Stomach (tissue), 8 donors: ENCODE measurements at regions not wholly inside any gene's neighbourhood (a gene's known extent, or its start where the extent isn't known, plus 50 kb on each side); places are given as distances from the start of the nearest gene placed in this dataset.

Experiments
- DNase-seq, 2 donors: peaks; one replicate each; pipeline versions ENCODE4 v3.0.0 to v3.0.0-alpha.2; 2013 to 2019
- H3K27ac ChIP-seq, 5 donors: fragments of 200-600 bp in 4 of 5; sonication (generic) in 4 of 5; one replicate each; pipeline ENCODE4 v1.5.1; 2013 to 2019; ENCODE audit warnings: mild to moderate bottlenecking in 1 of 5, moderate library complexity in 1 of 5
- H3K27me3 ChIP-seq, 3 donors: fragments of 200-600 bp; sonication (generic); one replicate each; pipeline ENCODE4 v1.5.1; 2017 to 2019; ENCODE audit warnings: mixed run types in 1 of 3
- H3K36me3 ChIP-seq, 4 donors: fragments of 200-600 bp; sonication (generic); 1 replicate in 3 of 4; 2 replicates in 1 of 4; pipeline ENCODE4 v1.5.1; 2016 to 2019
- H3K4me1 ChIP-seq, 4 donors: fragments of 200-600 bp; sonication (generic); one replicate each; pipeline ENCODE4 v1.5.1; 2016 to 2019
- H3K4me3 ChIP-seq, 4 donors: fragments of 200-600 bp; sonication (generic) in 3 of 4; one replicate each; pipeline ENCODE4 v1.5.1; 2016 to 2019; ENCODE audit warnings: mild to moderate bottlenecking in 1 of 4
- H3K9me3 ChIP-seq, 4 donors: fragments of 200-600 bp; sonication (generic); one replicate each; pipeline ENCODE4 v1.5.1; 2016 to 2019
- EP300 ChIP-seq: sonication (generic); formaldehyde crosslinking; IDR thresholded peaks from one replicate; pipeline ENCODE4 v1.6.1; 2017; ENCODE audit warnings: antibody characterized with exemption
- POLR2A ChIP-seq, 4 donors: fragments of 450-650 bp; IDR thresholded peaks; one replicate each; pipeline ENCODE4 v1.6.1; 2016; ENCODE audit warnings: antibody characterized with exemption in 4 of 4, control low read depth in 2 of 4, mild to moderate bottlenecking in 1 of 4, moderate library complexity in 1 of 4
- POLR2AphosphoS5 ChIP-seq, 3 donors: sonication (generic); formaldehyde crosslinking; IDR thresholded peaks; one replicate each; pipeline ENCODE4 v1.6.1; 2016; ENCODE audit warnings: antibody characterized with exemption in 3 of 3
- WGBS, 5 donors: extraction: QIAGEN DNeasy Blood & Tissue Kit in 3 of 5; methylation state at CpG; one replicate each; pipeline versions ENCODE4 v1.1.5 to v1.1.7; 2013 to 2018; 5-methylcytosine and 5-hydroxymethylcytosine counted together
- intact Hi-C: fragments of 100-400 bp; cut with DNase I; formaldehyde crosslinking; loops from one replicate; pipeline ENCODE4 v1.15.1; 2023; ENCODE audit warnings: low total_unique reads
- TF ChIP-seq, protein P1 (sequence below), 7 experiments: fragments of 450-650 bp in 4 of 7; fragments of 200-600 bp in 3 of 7; sonication (generic) in 3 of 7; IDR thresholded peaks; one replicate each; pipeline ENCODE4 v1.5.1; 2016 to 2019; ENCODE audit warnings: antibody characterized with exemption in 7 of 7, control low read depth in 2 of 7, mild to moderate bottlenecking in 1 of 7
- donor health status: healthy with polysubstance abuse.
- donor health status: Bipolar disorder and iron deficiency.
- donor health status: healthy.

DNA sequence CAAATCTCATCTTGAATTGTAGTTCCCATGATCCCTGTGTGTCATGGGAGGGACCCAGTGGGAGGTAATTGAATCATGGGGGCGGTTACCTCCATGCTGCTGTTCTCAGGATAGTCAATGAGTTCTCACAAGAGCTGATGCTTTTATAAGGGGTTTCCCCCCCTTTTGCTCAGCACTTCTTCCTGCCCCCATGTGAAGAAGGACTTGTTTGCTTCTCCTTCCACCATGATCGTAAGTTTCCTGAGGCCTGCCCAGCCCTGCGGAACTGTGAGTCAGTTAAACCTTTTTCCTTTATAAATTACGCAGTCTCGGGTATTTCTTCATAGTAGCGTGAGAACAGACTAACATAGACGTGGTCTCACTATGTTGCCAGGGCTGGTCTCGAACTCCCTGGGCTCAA lies 56.1 kb upstream of the EIF5 start:
- no peak overlapping the region for H3K27ac ChIP-seq
- H3K4me1 ChIP-seq, result peaks cover 25 to 42% (median 31%) of the 10 kb centered on the region in 4 donors
- H3K36me3 ChIP-seq, result no peaks in the 10 kb centered on the region
- WGBS, 5 donors, result 83 to 95% (median 92%) methylated on average over 8 of the region's 8 CpGs
- H3K27me3 ChIP-seq, result peaks cover 8 to 89% (median 38%) of the 10 kb centered on the region in 3 donors
- DNase-seq, result no peak
- TF ChIP-seq POLR2AphosphoS5 (IDR thresholded peaks at IDR 0.05) (no peak), POLR2A (IDR thresholded peaks at IDR 0.05) (no peak), EP300 (no peak)
- TF ChIP-seq, protein P1, sequence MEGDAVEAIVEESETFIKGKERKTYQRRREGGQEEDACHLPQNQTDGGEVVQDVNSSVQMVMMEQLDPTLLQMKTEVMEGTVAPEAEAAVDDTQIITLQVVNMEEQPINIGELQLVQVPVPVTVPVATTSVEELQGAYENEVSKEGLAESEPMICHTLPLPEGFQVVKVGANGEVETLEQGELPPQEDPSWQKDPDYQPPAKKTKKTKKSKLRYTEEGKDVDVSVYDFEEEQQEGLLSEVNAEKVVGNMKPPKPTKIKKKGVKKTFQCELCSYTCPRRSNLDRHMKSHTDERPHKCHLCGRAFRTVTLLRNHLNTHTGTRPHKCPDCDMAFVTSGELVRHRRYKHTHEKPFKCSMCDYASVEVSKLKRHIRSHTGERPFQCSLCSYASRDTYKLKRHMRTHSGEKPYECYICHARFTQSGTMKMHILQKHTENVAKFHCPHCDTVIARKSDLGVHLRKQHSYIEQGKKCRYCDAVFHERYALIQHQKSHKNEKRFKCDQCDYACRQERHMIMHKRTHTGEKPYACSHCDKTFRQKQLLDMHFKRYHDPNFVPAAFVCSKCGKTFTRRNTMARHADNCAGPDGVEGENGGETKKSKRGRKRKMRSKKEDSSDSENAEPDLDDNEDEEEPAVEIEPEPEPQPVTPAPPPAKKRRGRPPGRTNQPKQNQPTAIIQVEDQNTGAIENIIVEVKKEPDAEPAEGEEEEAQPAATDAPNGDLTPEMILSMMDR (IDR thresholded peaks at IDR 0.05), result no peak
- H3K9me3 ChIP-seq, result peaks cover 0 to 5% (median 0%) of the 10 kb centered on the region in 4 donors
- intact Hi-C loops, result no loop called here
- H3K4me3 ChIP-seq, result no peak overlapping the region

DNA sequence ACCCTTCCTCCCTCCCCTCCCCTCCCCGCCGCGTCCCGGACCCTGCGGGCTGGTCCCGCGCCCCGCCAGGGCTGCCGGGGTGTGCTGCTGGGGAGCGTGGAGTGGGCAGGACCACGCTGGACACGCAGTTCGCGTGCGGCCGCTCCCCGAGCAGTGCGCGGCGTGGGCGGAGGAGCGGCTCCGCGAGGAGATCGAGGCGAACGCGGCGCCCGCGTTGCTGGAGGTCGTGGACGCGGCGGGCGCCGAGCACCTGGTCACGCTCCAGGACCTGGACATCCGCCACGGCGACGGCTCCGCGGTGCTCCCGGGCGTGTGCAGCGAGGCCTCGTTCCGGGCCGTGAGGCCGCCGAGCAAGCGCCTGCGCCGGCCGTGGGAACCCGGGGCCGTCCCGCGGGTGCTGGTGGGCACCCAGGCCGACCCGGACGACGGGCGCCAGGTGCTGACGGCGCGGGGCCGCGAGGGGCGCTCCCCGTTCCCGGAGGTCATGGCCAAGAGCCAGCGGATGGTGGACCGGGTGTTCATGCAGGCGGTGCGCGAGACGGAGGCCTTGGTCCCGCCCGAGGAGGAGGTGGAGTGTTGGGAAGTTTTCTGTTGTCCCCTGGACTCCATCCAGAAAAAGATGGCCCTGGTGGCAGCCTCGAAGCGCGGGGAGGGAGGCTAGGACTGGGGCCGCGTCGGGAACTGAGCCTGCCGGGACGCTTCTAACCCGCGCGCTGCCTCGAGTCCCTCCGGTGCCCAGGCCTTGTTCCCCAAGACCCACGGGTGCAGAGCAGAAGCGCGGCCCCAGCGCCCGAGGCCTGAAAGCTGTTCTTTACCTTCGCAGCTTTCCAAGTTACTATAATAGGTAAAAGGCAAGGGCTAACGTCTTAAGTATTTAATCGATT lies 54.7 kb upstream of the EIF5 start:
- Histone ChIP-seq H3K27me3 (peaks cover under 1 to 81% (median 24%) of the 10 kb centered on the region in 3 donors), H3K4me1 (peaks cover 11 to 28% (median 17%) of the 10 kb centered on the region in 4 donors), H3K27ac (peak overlapping the region in 3 of 5 donors; percentile 19 to 61 (median 58)), H3K36me3 (no peaks in the 10 kb centered on the region), H3K9me3 (peaks cover 0 to 5% (median 0%) of the 10 kb centered on the region in 4 donors), H3K4me3 (peak overlapping the region; percentile 35 to 48 (median 39))
- TF ChIP-seq POLR2AphosphoS5 (IDR thresholded peaks at IDR 0.05) (no peak), EP300 (no peak), POLR2A (IDR thresholded peaks at IDR 0.05) (no peak)
- TF ChIP-seq, protein P1 (IDR thresholded peaks at IDR 0.05), result no peak
- intact Hi-C loops, result loop anchor here (10.0 kb wide), 1 partner anchor 95 kb away; no protein-coding TSS in a partner anchor
- peak in 1 of 2 donors; percentile 62 for DNase-seq
- WGBS, 5 donors, result 16 to 74% (median 26%) methylated on average over 3 to 102 of the region's 102 CpGs

DNA sequence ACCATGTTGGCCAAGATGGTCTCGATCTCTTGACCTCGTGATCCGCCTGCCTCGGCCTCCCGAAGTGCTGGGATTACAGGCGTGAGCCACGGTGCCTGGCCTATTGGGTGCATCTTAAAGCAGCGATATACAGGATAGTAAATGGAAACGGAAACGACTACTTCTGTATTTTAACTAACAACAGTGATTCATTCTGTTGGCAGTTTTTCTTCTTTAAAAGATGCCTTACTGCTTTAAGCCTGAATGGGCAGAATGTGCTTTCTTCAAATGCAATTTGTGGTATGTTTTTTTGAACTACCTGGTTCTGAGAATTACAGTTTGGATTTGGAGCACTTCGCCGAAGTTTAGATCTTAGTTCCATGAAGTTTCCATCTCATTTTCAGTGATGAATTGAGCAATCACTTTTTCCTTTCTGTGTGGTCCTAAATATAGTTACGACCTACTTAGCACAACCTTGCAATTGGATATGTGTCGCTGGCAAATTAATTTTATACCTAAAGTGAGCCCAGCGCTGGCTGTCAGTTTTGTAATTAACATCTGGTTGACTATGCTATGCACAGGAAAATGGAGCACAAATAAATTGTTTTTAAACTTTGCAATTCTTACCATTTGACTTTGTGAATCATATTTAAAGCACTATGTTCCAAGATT lies 53.6 kb upstream of the EIF5 start:
- Histone ChIP-seq H3K9me3 (peaks cover 0 to 5% (median 0%) of the 10 kb centered on the region in 4 donors), H3K27ac (peak overlapping the region in 2 of 5 donors; percentile 58 to 61), H3K4me3 (no peak overlapping the region), H3K27me3 (peaks cover 0 to 81% (median 23%) of the 10 kb centered on the region in 3 donors), H3K36me3 (no peaks in the 10 kb centered on the region), H3K4me1 (peaks cover 11 to 27% (median 17%) of the 10 kb centered on the region in 4 donors)
- WGBS, 5 donors, result 64 to 73% (median 67%) methylated on average over 15 of the region's 15 CpGs
- no peak for DNase-seq
- TF ChIP-seq POLR2A (IDR thresholded peaks at IDR 0.05) (no peak), POLR2AphosphoS5 (IDR thresholded peaks at IDR 0.05) (no peak), EP300 (no peak)
- TF ChIP-seq, protein P1 (IDR thresholded peaks at IDR 0.05), result no peak
- intact Hi-C loops, result loop anchor here (10.0 kb wide), 1 partner anchor 96 kb away; no protein-coding TSS in a partner anchor
